HL-60 (cell line): ENCODE measurements at regions not wholly inside any gene's neighbourhood (a gene's known extent, or its start where the extent isn't known, plus 50 kb on each side); places are given as distances from the start of the nearest gene placed in this dataset.

Source experiments
- DNase-seq, 2 experiments: peaks; one replicate each; pipeline ENCODE4 v3.0.0-alpha.2; 2010 to 2020; ENCODE audit warnings: low read depth in 1 of 2, low spot score in 1 of 2
- H3K27ac ChIP-seq: fragments of 250-450 bp; sonication (Bioruptor Pico); replicated peaks from 2 replicates; pipeline ENCODE4 v1.5.1; 2020; ENCODE audit warnings: mild to moderate bottlenecking, moderate library complexity
- H3K27me3 ChIP-seq: fragments of 250-450 bp; sonication (Bioruptor Pico); 2 replicates; pipeline ENCODE4 v1.5.1; 2021; ENCODE audit warnings: mild to moderate bottlenecking, moderate library complexity; ENCODE audit not compliant: insufficient read depth, poor library complexity, severe bottlenecking
- H3K4me3 ChIP-seq: replicated peaks from 2 replicates; pipeline ENCODE4 v1.5.1; 2011; ENCODE audit warnings: mild to moderate bottlenecking, control low read depth, low read length; ENCODE audit not compliant: insufficient read depth
- CTCF ChIP-seq: IDR thresholded peaks from one replicate; pipeline ENCODE4 v1.5.1; 2011; ENCODE audit warnings: low read length, control low read depth, inconsistent platforms; ENCODE audit not compliant: insufficient read depth
- GABPA ChIP-seq: IDR thresholded peaks from 2 replicates; pipeline ENCODE4 v1.6.1; 2012; ENCODE audit warnings: low read depth
- POLR2AphosphoS5 ChIP-seq: IDR thresholded peaks from 2 replicates; pipeline ENCODE4 v1.6.1; 2012; ENCODE audit warnings: low read depth
- REST ChIP-seq: IDR thresholded peaks from 2 replicates; pipeline ENCODE4 v1.6.1; 2012; ENCODE audit warnings: low read depth; ENCODE audit not compliant: insufficient replicate concordance
- SPI1 ChIP-seq: IDR thresholded peaks from 2 replicates; pipeline ENCODE4 v1.6.1; 2012; ENCODE audit warnings: low read depth, mild to moderate bottlenecking, borderline replicate concordance

- H3K4me3 ChIP-seq, result no peak overlapping the region
- no peaks in the 10 kb centered on the region for H3K27me3 ChIP-seq
- TF ChIP-seq GABPA (no peak), REST (no peak), CTCF (no peak), SPI1 (no peak), POLR2AphosphoS5 (no peak)
- H3K27ac ChIP-seq, result no peak overlapping the region
- no peak for DNase-seq
Measured at GRCh38 chr3:140809316-140809715, 131.5 kb downstream of the TRIM42 start.

- DNase-seq, result no peak
- TF ChIP-seq SPI1 (peak; percentile 37; the same call in 1 of the 2 replicates), CTCF (no peak)
- Histone ChIP-seq H3K27me3 (no peaks in the 10 kb centered on the region), H3K27ac (no peak overlapping the region), H3K4me3 (no peak overlapping the region)
Measured at GRCh38 chr3:140816372-140817195, 125.1 kb upstream of the SLC25A36 start.

GRCh38 chr3:140821493-140821892, 120.1 kb upstream of the SLC25A36 start:
- H3K27ac ChIP-seq, result no peak overlapping the region
- no peak for TF ChIP-seq REST
- no peak for TF ChIP-seq POLR2AphosphoS5
- no peak for TF ChIP-seq SPI1
- no peak for TF ChIP-seq CTCF
- TF ChIP-seq GABPA, result no peak
- H3K4me3 ChIP-seq, result no peak overlapping the region
- no peak for DNase-seq
- no peaks in the 10 kb centered on the region for H3K27me3 ChIP-seq

- TF ChIP-seq REST (no peak), CTCF (no peak), GABPA (no peak), SPI1 (no peak), POLR2AphosphoS5 (no peak)
- H3K27me3 ChIP-seq, result no peaks in the 10 kb centered on the region
- DNase-seq, result no peak
- H3K27ac ChIP-seq, result no peak overlapping the region
- no peak overlapping the region for H3K4me3 ChIP-seq
Measured at GRCh38 chr3:140822401-140823047, 119.1 kb upstream of the SLC25A36 start.
